ENCODE measurements at regions not wholly inside any gene's neighbourhood (a gene's known extent, or its start where the extent isn't known, plus 50 kb on each side); places are given as distances from the start of the nearest gene placed in this dataset.
"Not testable (repeated sequence)": the region's sequence is repeated elsewhere in the genome, so short reads cannot be mapped to it uniquely, and the experiment has no call there.

- WGBS (ENCODE audit: extremely low coverage, insufficient coverage, low lambda C conversion rate) = no CpG with 5 or more reads among the region's 58 CpGs
- not testable (repeated sequence) for H3K27me3 ChIP-seq (ENCODE audit: insufficient read depth, low read length, poor library complexity); H3K9ac ChIP-seq (ENCODE audit: low read length); DNase-seq; H3K18ac ChIP-seq (ENCODE audit: low read length); H4K8ac ChIP-seq (ENCODE audit: low read depth, low read length); H3K4ac ChIP-seq (ENCODE audit: low read depth, low read length); H3K79me1 ChIP-seq (ENCODE audit: low read length); H4K5ac ChIP-seq (ENCODE audit: low read length); H3K23ac ChIP-seq (ENCODE audit: low read length); H2BK15ac ChIP-seq (replicated peaks; ENCODE audit: low read depth); H3K36me3 ChIP-seq (ENCODE audit: control insufficient read depth, insufficient read depth, low read length); H3K79me2 ChIP-seq (ENCODE audit: control insufficient read depth, insufficient read depth, low read length); H2AK5ac ChIP-seq (ENCODE audit: low read length); H2BK120ac ChIP-seq (ENCODE audit: low read depth, low read length); H3K56ac ChIP-seq (ENCODE audit: low read length); H3K4me3 ChIP-seq (ENCODE audit: low read length); H3K27ac ChIP-seq (ENCODE audit: low read depth, low read length); H3K4me2 ChIP-seq (ENCODE audit: low read length); H2BK5ac ChIP-seq (ENCODE audit: low read length); H3K4me1 ChIP-seq (ENCODE audit: control insufficient read depth, low read depth, low read length)
These were observed 1533.5 kb upstream of the TPTE start for GRCh38 chr21:8987896-8988295.

- no peak for DNase-seq
- no peak overlapping the region for H3K27ac ChIP-seq (ENCODE audit: low read depth, low read length)
- H2AK5ac ChIP-seq (ENCODE audit: low read length) = no peak overlapping the region
- WGBS (ENCODE audit: extremely low coverage, insufficient coverage, low lambda C conversion rate) = no CpG with 5 or more reads among the region's 9 CpGs
- no peak overlapping the region for H2BK15ac ChIP-seq (replicated peaks; ENCODE audit: low read depth)
- no peak overlapping the region for H4K5ac ChIP-seq (ENCODE audit: low read length)
- no peak overlapping the region for H3K56ac ChIP-seq (ENCODE audit: low read length)
- H3K36me3 ChIP-seq (ENCODE audit: control insufficient read depth, insufficient read depth, low read length) = no peaks in the 10 kb centered on the region
- peak overlapping the region; percentile 15 for H3K4me3 ChIP-seq (ENCODE audit: low read length)
- no peak overlapping the region for H2BK5ac ChIP-seq (ENCODE audit: low read length)
- H2BK120ac ChIP-seq (ENCODE audit: low read depth, low read length) = no peak overlapping the region
- H3K23ac ChIP-seq (ENCODE audit: low read length) = no peak overlapping the region
- no peaks in the 10 kb centered on the region for H3K79me1 ChIP-seq (ENCODE audit: low read length)
- H3K4me2 ChIP-seq (ENCODE audit: low read length) = no peak overlapping the region
- H3K9ac ChIP-seq (ENCODE audit: low read length) = no peak overlapping the region
- no peak overlapping the region for H4K8ac ChIP-seq (ENCODE audit: low read depth, low read length)
- no peak overlapping the region for H3K4ac ChIP-seq (ENCODE audit: low read depth, low read length)
- no peaks in the 10 kb centered on the region for H3K27me3 ChIP-seq (ENCODE audit: insufficient read depth, low read length, poor library complexity)
- H3K79me2 ChIP-seq (ENCODE audit: control insufficient read depth, insufficient read depth, low read length) = no peaks in the 10 kb centered on the region
- H3K18ac ChIP-seq (ENCODE audit: low read length) = no peak overlapping the region
- no peaks in the 10 kb centered on the region for H3K4me1 ChIP-seq (ENCODE audit: control insufficient read depth, low read depth, low read length)
These were observed 1532.7 kb upstream of the TPTE start for GRCh38 chr21:8988696-8989095.

GRCh38 chr21:8989261-8989711 is 1532.1 kb upstream of the TPTE start:
- Histone ChIP-seq H3K79me2 (ENCODE audit: control insufficient read depth, insufficient read depth, low read length) (no peaks in the 10 kb centered on the region), H2BK120ac (ENCODE audit: low read depth, low read length) (no peak overlapping the region), H3K36me3 (ENCODE audit: control insufficient read depth, insufficient read depth, low read length) (no peaks in the 10 kb centered on the region), H3K27me3 (ENCODE audit: insufficient read depth, low read length, poor library complexity) (no peaks in the 10 kb centered on the region), H3K4me1 (ENCODE audit: control insufficient read depth, low read depth, low read length) (no peaks in the 10 kb centered on the region), H3K27ac (ENCODE audit: low read depth, low read length) (no peak overlapping the region), H3K9ac (ENCODE audit: low read length) (no peak overlapping the region), H2AK5ac (ENCODE audit: low read length) (no peak overlapping the region), H2BK5ac (ENCODE audit: low read length) (no peak overlapping the region), H3K4me2 (ENCODE audit: low read length) (no peak overlapping the region), H3K56ac (ENCODE audit: low read length) (no peak overlapping the region), H3K18ac (ENCODE audit: low read length) (no peak overlapping the region), H3K4ac (ENCODE audit: low read depth, low read length) (no peak overlapping the region), H4K8ac (ENCODE audit: low read depth, low read length) (no peak overlapping the region), H4K5ac (ENCODE audit: low read length) (no peak overlapping the region), H3K4me3 (ENCODE audit: low read length) (peak overlapping the region; percentile 0), H3K79me1 (ENCODE audit: low read length) (no peaks in the 10 kb centered on the region), H3K23ac (ENCODE audit: low read length) (no peak overlapping the region), H2BK15ac (replicated peaks; ENCODE audit: low read depth) (no peak overlapping the region)
- WGBS (ENCODE audit: extremely low coverage, insufficient coverage, low lambda C conversion rate) = no CpG with 5 or more reads among the region's 6 CpGs
- DNase-seq = no peak

- no peak for DNase-seq
- no peaks in the 10 kb centered on the region for H3K36me3 ChIP-seq (ENCODE audit: control insufficient read depth, insufficient read depth, low read length)
- no peak overlapping the region for H3K4ac ChIP-seq (ENCODE audit: low read depth, low read length)
- H3K4me2 ChIP-seq (ENCODE audit: low read length) = no peak overlapping the region
- no peak overlapping the region for H3K18ac ChIP-seq (ENCODE audit: low read length)
- H4K5ac ChIP-seq (ENCODE audit: low read length) = no peak overlapping the region
- H3K27ac ChIP-seq (ENCODE audit: low read depth, low read length) = no peak overlapping the region
- no peak overlapping the region for H3K9ac ChIP-seq (ENCODE audit: low read length)
- WGBS (ENCODE audit: extremely low coverage, insufficient coverage, low lambda C conversion rate) = no CpG with 5 or more reads among the region's 16 CpGs
- H3K4me3 ChIP-seq (ENCODE audit: low read length) = no peak overlapping the region
- H3K23ac ChIP-seq (ENCODE audit: low read length) = no peak overlapping the region
- no peaks in the 10 kb centered on the region for H3K79me2 ChIP-seq (ENCODE audit: control insufficient read depth, insufficient read depth, low read length)
- no peak overlapping the region for H2AK5ac ChIP-seq (ENCODE audit: low read length)
- no peak overlapping the region for H2BK120ac ChIP-seq (ENCODE audit: low read depth, low read length)
- no peak overlapping the region for H2BK15ac ChIP-seq (replicated peaks; ENCODE audit: low read depth)
- no peaks in the 10 kb centered on the region for H3K27me3 ChIP-seq (ENCODE audit: insufficient read depth, low read length, poor library complexity)
- H2BK5ac ChIP-seq (ENCODE audit: low read length) = no peak overlapping the region
- no peak overlapping the region for H4K8ac ChIP-seq (ENCODE audit: low read depth, low read length)
- no peaks in the 10 kb centered on the region for H3K79me1 ChIP-seq (ENCODE audit: low read length)
- no peaks in the 10 kb centered on the region for H3K4me1 ChIP-seq (ENCODE audit: control insufficient read depth, low read depth, low read length)
- H3K56ac ChIP-seq (ENCODE audit: low read length) = no peak overlapping the region
These were observed 1531.6 kb upstream of the TPTE start for GRCh38 chr21:8989721-8990325.

- Histone ChIP-seq H2BK15ac (replicated peaks; ENCODE audit: low read depth) (no peak overlapping the region), H4K5ac (ENCODE audit: low read length) (no peak overlapping the region), H3K9ac (ENCODE audit: low read length) (no peak overlapping the region), H3K79me1 (ENCODE audit: low read length) (no peaks in the 10 kb centered on the region), H2AK5ac (ENCODE audit: low read length) (no peak overlapping the region), H3K4me3 (ENCODE audit: low read length) (no peak overlapping the region), H3K18ac (ENCODE audit: low read length) (no peak overlapping the region), H3K56ac (ENCODE audit: low read length) (no peak overlapping the region), H3K27me3 (ENCODE audit: insufficient read depth, low read length, poor library complexity) (no peaks in the 10 kb centered on the region), H2BK5ac (ENCODE audit: low read length) (no peak overlapping the region), H2BK120ac (ENCODE audit: low read depth, low read length) (no peak overlapping the region), H3K4ac (ENCODE audit: low read depth, low read length) (no peak overlapping the region), H4K8ac (ENCODE audit: low read depth, low read length) (no peak overlapping the region), H3K4me1 (ENCODE audit: control insufficient read depth, low read depth, low read length) (no peaks in the 10 kb centered on the region), H3K4me2 (ENCODE audit: low read length) (no peak overlapping the region), H3K23ac (ENCODE audit: low read length) (no peak overlapping the region), H3K79me2 (ENCODE audit: control insufficient read depth, insufficient read depth, low read length) (no peaks in the 10 kb centered on the region), H3K27ac (ENCODE audit: low read depth, low read length) (no peak overlapping the region), H3K36me3 (ENCODE audit: control insufficient read depth, insufficient read depth, low read length) (no peaks in the 10 kb centered on the region)
- no CpG with 5 or more reads among the region's 11 CpGs for WGBS (ENCODE audit: extremely low coverage, insufficient coverage, low lambda C conversion rate)
- no peak for DNase-seq
These were observed 1530.9 kb upstream of the TPTE start for GRCh38 chr21:8990326-8991087.

Measured in mesendoderm (in vitro differentiated cells).